ENCODE measurements at regions not wholly inside any gene's neighbourhood (a gene's known extent, or its start where the extent isn't known, plus 50 kb on each side); places are given as distances from the start of the nearest gene placed in this dataset.

DNA sequence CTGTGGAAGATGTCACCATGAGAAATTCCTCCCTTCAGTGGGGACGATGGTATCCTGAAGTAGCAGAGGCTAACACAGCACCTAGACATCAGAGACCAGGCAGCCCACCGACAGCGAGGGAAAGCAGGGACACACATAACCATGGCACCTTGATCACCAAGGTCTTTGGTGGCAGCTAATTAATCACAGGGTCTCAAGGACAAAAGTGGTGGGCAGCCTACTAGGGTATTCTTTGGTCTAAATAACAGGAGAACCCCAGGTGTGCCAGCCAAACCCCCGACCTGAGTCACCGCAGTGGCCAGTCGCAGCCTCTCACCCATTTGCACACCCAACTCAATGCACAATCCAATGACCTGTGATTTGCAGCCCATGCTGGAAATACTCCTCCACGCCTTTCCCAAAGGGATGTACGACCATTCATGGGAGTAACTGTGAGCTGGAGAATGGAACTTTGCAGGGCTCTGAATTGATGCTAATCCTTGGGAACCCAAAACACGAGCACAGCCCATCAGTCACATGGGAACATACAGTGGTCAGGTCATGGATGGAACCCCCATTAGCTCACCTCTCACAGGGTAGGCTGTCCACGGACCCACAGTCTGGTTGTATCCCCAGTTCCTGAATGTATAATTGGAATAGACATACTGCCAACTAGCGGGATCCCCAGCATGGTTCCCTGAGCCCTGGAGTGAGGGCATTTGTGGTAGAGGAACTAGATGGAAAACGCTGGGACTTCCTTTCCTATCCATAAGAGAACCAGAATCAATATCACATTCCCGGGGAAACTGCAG, 58.7 kb upstream of the C14orf180 start:
- TF ChIP-seq, protein P1, sequence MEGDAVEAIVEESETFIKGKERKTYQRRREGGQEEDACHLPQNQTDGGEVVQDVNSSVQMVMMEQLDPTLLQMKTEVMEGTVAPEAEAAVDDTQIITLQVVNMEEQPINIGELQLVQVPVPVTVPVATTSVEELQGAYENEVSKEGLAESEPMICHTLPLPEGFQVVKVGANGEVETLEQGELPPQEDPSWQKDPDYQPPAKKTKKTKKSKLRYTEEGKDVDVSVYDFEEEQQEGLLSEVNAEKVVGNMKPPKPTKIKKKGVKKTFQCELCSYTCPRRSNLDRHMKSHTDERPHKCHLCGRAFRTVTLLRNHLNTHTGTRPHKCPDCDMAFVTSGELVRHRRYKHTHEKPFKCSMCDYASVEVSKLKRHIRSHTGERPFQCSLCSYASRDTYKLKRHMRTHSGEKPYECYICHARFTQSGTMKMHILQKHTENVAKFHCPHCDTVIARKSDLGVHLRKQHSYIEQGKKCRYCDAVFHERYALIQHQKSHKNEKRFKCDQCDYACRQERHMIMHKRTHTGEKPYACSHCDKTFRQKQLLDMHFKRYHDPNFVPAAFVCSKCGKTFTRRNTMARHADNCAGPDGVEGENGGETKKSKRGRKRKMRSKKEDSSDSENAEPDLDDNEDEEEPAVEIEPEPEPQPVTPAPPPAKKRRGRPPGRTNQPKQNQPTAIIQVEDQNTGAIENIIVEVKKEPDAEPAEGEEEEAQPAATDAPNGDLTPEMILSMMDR (IDR thresholded peaks at IDR 0.05): no peak
- no peak overlapping the region for H3K27ac ChIP-seq

DNA sequence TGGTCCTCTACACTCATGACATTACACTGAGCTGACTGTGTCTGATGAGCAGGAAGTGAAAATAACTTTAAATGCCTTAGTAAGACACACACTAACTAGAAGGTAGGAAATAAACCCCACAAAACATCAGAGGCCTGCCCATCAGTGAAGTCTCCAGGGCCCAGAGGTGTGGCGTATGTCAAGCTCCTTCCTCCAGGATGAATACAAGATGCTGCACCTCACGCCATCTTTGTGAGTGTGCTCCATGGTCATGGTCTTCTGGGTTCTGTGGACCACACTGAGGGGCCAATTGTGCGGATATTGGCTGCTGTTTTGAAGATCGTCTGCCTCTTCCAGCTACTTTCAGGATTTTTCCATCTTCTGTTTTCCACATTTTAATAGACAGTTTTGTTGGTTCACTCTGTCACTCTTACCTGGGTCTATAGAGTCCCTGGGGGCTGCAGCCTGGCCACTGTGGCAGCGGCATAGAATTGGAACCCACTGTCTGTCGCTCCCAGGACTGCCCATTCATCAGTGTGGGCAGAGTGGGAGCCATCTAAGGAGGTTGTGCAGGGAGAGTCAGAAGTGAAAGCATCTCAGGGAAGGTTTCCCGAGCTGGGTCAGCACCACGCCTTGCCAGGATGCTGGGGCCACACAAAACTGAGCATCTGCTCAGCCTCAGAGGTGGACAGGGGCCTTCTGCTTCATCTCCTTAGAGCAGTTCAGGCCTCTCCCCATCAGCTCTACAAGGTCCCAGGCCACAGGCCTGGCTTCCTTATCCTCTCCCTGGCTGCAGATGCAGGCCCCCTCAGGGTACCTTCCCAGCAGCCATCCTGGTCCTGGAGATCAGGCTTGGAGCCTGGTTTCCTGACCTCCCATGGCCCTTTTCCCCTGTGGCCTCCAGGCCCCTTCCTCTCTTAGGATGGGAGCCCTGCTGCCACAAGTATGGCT, 57.5 kb upstream of the C14orf180 start:
- no peak for TF ChIP-seq ZFX (IDR thresholded peaks at IDR 0.05; ENCODE audit: borderline replicate concordance)
- TF ChIP-seq, protein P1 (IDR thresholded peaks at IDR 0.05): no peak
- H3K27ac ChIP-seq: no peak overlapping the region

DNA sequence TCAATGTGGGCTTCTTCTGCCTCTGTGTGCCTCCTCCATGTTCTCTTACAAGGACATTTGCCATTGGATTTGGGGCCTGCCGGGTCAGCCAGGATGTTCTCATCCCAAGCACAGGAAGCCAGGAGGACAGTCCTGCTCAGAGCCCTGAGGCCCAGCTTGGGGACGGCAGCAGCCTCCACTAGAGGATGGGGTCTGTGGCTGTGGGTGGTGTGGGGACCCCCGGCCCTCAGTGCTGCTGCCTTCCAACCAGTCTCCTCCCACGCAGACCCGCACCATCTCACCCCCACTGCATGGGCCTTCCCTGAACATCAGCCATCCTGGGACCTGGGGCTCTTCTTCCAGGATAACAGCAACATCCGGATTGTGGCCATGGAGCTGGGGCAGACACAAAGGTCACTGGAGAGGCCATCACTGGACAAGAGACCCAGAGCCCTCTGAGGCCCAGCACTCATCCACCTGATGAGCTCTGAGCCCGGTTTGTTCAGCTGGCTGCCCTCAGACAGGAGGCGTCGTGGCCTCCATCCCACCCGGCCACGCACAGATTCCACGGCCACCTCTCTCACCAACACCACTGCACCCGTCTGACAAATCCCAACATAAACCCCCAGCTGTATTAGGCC, 56.5 kb upstream of the C14orf180 start:
- H3K27ac ChIP-seq: no peak overlapping the region
- TF ChIP-seq ZFX (IDR thresholded peaks at IDR 0.05; ENCODE audit: borderline replicate concordance): no peak
- TF ChIP-seq, protein P1 (IDR thresholded peaks at IDR 0.05): no peak

DNA sequence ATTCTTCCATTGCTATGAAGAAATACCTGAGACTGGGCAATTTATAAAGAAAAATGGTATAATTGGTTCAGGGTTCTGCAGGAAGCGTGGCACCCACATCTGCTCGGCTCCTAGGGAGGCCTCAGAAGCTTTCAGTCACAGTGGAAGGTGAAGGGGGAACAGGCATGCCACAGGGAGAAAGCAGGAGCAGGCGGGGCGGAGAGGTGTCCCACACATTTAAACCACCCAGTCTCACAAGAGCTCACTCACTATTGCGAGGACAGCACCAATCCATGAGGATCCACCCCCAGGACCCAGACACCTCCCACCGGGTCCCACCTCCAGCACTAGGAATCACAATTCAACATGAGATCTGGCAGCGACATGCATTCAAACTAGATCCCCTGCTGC, 56.0 kb upstream of the C14orf180 start:
- H3K27ac ChIP-seq: no peak overlapping the region
- TF ChIP-seq, protein P1 (IDR thresholded peaks at IDR 0.05): no peak
- no peak for TF ChIP-seq ZFX (IDR thresholded peaks at IDR 0.05; ENCODE audit: borderline replicate concordance)

DNA sequence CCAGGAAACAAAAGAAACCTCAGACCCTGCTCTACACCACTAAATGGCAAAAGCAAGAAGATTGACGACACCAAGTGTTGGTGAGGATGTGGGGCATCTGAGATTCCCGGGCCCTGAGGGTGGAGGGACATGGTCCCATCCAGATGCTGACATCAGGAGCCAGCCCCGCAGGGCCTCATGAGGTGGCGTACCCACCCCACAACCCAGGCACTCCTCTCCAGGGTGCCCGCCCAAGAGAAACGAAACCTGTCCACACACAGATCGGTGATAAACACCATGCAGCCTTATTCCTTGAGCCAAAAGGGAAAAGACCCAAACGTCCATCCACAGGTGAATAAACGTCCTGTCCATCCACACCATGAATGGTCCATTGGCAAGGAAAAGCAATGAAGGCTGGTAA, 54.8 kb upstream of the C14orf180 start:
- TF ChIP-seq, protein P1 (IDR thresholded peaks at IDR 0.05): no peak
- no peak for TF ChIP-seq ZFX (IDR thresholded peaks at IDR 0.05; ENCODE audit: borderline replicate concordance)
- no peak overlapping the region for H3K27ac ChIP-seq

DNA sequence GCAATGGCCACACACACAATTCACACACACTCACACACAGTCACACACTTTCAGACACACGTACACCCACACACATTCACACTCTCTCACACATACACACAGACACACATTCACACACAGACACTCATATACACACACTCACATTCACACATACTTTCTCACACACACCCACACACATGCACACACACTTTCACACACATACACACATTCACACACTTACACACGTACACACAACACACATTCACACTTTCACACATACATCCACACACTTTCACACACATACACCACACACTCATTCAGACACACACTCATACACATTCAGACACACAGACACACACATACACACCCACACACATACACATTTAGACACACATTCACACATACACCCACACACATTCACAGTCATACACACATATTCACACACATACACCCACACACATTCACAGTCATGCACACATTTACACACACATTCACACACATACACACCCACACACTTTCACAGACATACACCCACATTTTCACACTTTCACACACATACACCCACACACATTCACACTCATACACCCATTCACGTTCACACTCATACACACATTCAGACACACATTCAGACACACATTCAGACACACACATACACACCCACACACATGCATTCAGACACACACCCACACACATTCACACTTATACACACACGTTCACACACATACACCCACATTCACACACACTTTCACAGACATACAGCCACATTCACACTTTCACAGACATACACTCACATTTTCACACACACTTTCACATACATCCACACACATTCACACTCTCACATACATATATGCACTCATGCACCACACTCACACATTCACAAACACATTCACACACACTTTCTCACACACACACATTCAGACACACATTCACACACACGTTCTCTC, 52.6 kb upstream of the C14orf180 start:
- H3K27ac ChIP-seq: no peak overlapping the region
- TF ChIP-seq ZFX (IDR thresholded peaks at IDR 0.05; ENCODE audit: borderline replicate concordance): no peak

Data from 22Rv1 (cell line).